ENCODE measurements at regions not wholly inside any gene's neighbourhood (a gene's known extent, or its start where the extent isn't known, plus 50 kb on each side); places are given as distances from the start of the nearest gene placed in this dataset.
A peak's percentile ranks its signal among the peaks of the same experiment; 100 is the strongest.

GRCh38 chr5:167870055-167870454 is 421.4 kb upstream of the WWC1 start:
- Histone ChIP-seq H3K4me1 (peaks cover 0 to 17% of the 10 kb centered on the region in 2 donors), H3K4me3 (replicated peaks in 1 of 3) (no peak overlapping the region), H3K9me3 (no peaks in the 10 kb centered on the region), H3K27ac (no peak overlapping the region), H3K36me3 (no peaks in the 10 kb centered on the region), H3K27me3 (peaks cover 3% of the 10 kb centered on the region)
- TF ChIP-seq POLR2A (IDR thresholded peaks at IDR 0.05) (no peak), CTCF (IDR thresholded peaks at IDR 0.05) (no peak)
- intact Hi-C loops (cut with DNase I) = no loop called here
- no peak for DNase-seq

GRCh38 chr5:167871091-167871490 is 420.4 kb upstream of the WWC1 start:
- no peak for DNase-seq
- TF ChIP-seq POLR2A (IDR thresholded peaks at IDR 0.05) (no peak), CTCF (IDR thresholded peaks at IDR 0.05) (no peak)
- 61 to 68% methylated on average over 2 of the region's 2 CpGs for WGBS, 2 donors

GRCh38 chr5:167872791-167873190 is 418.7 kb upstream of the WWC1 start:
- peak in 1 of 2 donors; percentile 1 for DNase-seq
- Histone ChIP-seq H3K4me1 (peaks cover 0 to 10% of the 10 kb centered on the region in 2 donors), H3K36me3 (no peaks in the 10 kb centered on the region), H3K4me3 (replicated peaks in 1 of 3) (no peak overlapping the region), H3K9me3 (no peaks in the 10 kb centered on the region), H3K27me3 (no peaks in the 10 kb centered on the region), H3K27ac (no peak overlapping the region)
- intact Hi-C loops (cut with DNase I) = no loop called here
- WGBS, 2 donors = 28% methylated on average over 2 of the region's 2 CpGs
- no peak for TF ChIP-seq CTCF (IDR thresholded peaks at IDR 0.05)
- TF ChIP-seq POLR2A (IDR thresholded peaks at IDR 0.05) = no peak

More at GRCh38 chr5:167871091-167871490, 420.4 kb upstream of the WWC1 start:
- Histone ChIP-seq H3K4me3 (replicated peaks in 1 of 3) (no peak overlapping the region), H3K36me3 (no peaks in the 10 kb centered on the region), H3K27ac (no peak overlapping the region), H3K4me1 (peaks cover 0 to 17% of the 10 kb centered on the region in 2 donors), H3K27me3 (no peaks in the 10 kb centered on the region), H3K9me3 (no peaks in the 10 kb centered on the region)
- intact Hi-C loops (cut with DNase I) = no loop called here

- no peak for TF ChIP-seq CTCF (IDR thresholded peaks at IDR 0.05)
- no peak for TF ChIP-seq POLR2A (IDR thresholded peaks at IDR 0.05)
- 74 to 94% methylated on average over 4 to 5 of the region's 5 CpGs for WGBS, 2 donors
- H3K4me3 ChIP-seq (replicated peaks in 1 of 3) = no peak overlapping the region
- H3K36me3 ChIP-seq = no peaks in the 10 kb centered on the region
- no peak for DNase-seq
- no peak overlapping the region for H3K27ac ChIP-seq
- intact Hi-C loops (cut with DNase I) = no loop called here
- H3K4me1 ChIP-seq = peaks cover 0 to 7% of the 10 kb centered on the region in 2 donors
- H3K9me3 ChIP-seq = no peaks in the 10 kb centered on the region
- no peaks in the 10 kb centered on the region for H3K27me3 ChIP-seq
Observed at GRCh38 chr5:167877114-167877722, 414.2 kb upstream of the WWC1 start.

- intact Hi-C loops (cut with DNase I) = no loop called here
Observed at GRCh38 chr5:167877924-167878323, 413.5 kb upstream of the WWC1 start.

More at GRCh38 chr5:167877924-167878323, 413.5 kb upstream of the WWC1 start:
- no peaks in the 10 kb centered on the region for H3K9me3 ChIP-seq
- no peak overlapping the region for H3K4me3 ChIP-seq (replicated peaks in 1 of 3)
- no peaks in the 10 kb centered on the region for H3K27me3 ChIP-seq
- DNase-seq = no peak
- H3K27ac ChIP-seq = no peak overlapping the region
- 88 to 91% methylated on average over 1 of the region's 1 CpG for WGBS, 2 donors
- H3K36me3 ChIP-seq = no peaks in the 10 kb centered on the region
- peaks cover 0 to 2% of the 10 kb centered on the region in 2 donors for H3K4me1 ChIP-seq
- no peak for TF ChIP-seq POLR2A (IDR thresholded peaks at IDR 0.05)
- no peak for TF ChIP-seq CTCF (IDR thresholded peaks at IDR 0.05)

All from thyroid gland (tissue), 4 donors.